DMS53 treated with DMSO at 0.1 percent for 48 hours (cell line): ENCODE measurements at regions not wholly inside any gene's neighbourhood (a gene's known extent, or its start where the extent isn't known, plus 50 kb on each side); places are given as distances from the start of the nearest gene placed in this dataset.

ENCODE experiments used
- DNase-seq: peaks from one replicate; lab custom pipeline; 2025; ENCODE audit not compliant: unreplicated experiment; lab: John Stamatoyannopoulos, UW

GRCh38 chr13:39892721-39893685 lies 237.5 kb downstream of the COG6 start:
- DNase-seq = no peak

GRCh38 chr13:39893808-39894207 lies 238.3 kb downstream of the COG6 start:
- DNase-seq = no peak

GRCh38 chr13:39894586-39894985 lies 239.1 kb downstream of the COG6 start:
- no peak for DNase-seq

GRCh38 chr13:39895254-39895653 lies 239.8 kb downstream of the COG6 start:
- DNase-seq = no peak

- no peak for DNase-seq
These were observed 242.2 kb downstream of the COG6 start for GRCh38 chr13:39897636-39898035.

GRCh38 chr13:39900106-39900750 lies 244.8 kb downstream of the COG6 start:
- no peak for DNase-seq

GRCh38 chr13:39904959-39905358 lies 249.5 kb downstream of the COG6 start:
- DNase-seq = no peak

- DNase-seq = no peak
These were observed 254.2 kb downstream of the COG6 start for GRCh38 chr13:39909634-39910033.

- peak; percentile 60 for DNase-seq
These were observed 254.6 kb downstream of the COG6 start for GRCh38 chr13:39910041-39910440.

GRCh38 chr13:39910833-39911232 lies 255.4 kb downstream of the COG6 start:
- DNase-seq = no peak

GRCh38 chr13:39913339-39913738 lies 257.9 kb downstream of the COG6 start:
- DNase-seq = no peak

GRCh38 chr13:39913928-39914327 lies 258.5 kb downstream of the COG6 start:
- no peak for DNase-seq

- no peak for DNase-seq
These were observed 260.0 kb downstream of the COG6 start for GRCh38 chr13:39915418-39915817.

- DNase-seq = no peak
These were observed 260.9 kb downstream of the COG6 start for GRCh38 chr13:39916330-39916729.

GRCh38 chr13:39918620-39919236 lies 263.3 kb downstream of the COG6 start:
- DNase-seq = no peak

- no peak for DNase-seq
These were observed 265.2 kb downstream of the COG6 start for GRCh38 chr13:39920613-39921012.

GRCh38 chr13:39926345-39926744 lies 270.9 kb downstream of the COG6 start:
- DNase-seq = no peak

- DNase-seq = no peak
These were observed 272.8 kb downstream of the COG6 start for GRCh38 chr13:39928261-39928660.

GRCh38 chr13:39929583-39929982 lies 274.1 kb downstream of the COG6 start:
- DNase-seq = no peak

- no peak for DNase-seq
These were observed 274.6 kb downstream of the COG6 start for GRCh38 chr13:39930060-39930459.

GRCh38 chr13:39930544-39931444 lies 275.3 kb downstream of the COG6 start:
- no peak for DNase-seq
